Right cardiac atrium (tissue), 5 donors: ENCODE measurements at regions not wholly inside any gene's neighbourhood (a gene's known extent, or its start where the extent isn't known, plus 50 kb on each side); places are given as distances from the start of the nearest gene placed in this dataset.
A peak's percentile ranks its signal among the peaks of the same experiment; 100 is the strongest.

Experiments used
- ATAC-seq, 2 donors: fragments of 200-7000 bp; cut with Tn5 transposase; one replicate each; pipeline versions ENCODE4 v1.8.0 to v1.9.1; 2020; ENCODE audit warnings: moderate library complexity in 2 of 2, mild to moderate bottlenecking in 1 of 2
- DNase-seq, 3 donors: peaks; one replicate each; pipeline ENCODE4 v3.0.0-alpha.2; 2020
- H3K27ac ChIP-seq: one replicate; pipeline ENCODE4 v1.5.1; 2013; ENCODE audit warnings: mild to moderate bottlenecking, low read length, control low read depth, moderate library complexity
- H3K27me3 ChIP-seq: one replicate; pipeline ENCODE4 v1.6.1; 2013; ENCODE audit not compliant: control insufficient read depth, insufficient read depth
- H3K4me1 ChIP-seq: one replicate; pipeline ENCODE4 v1.6.1; 2013; ENCODE audit warnings: low read length; ENCODE audit not compliant: control insufficient read depth, insufficient read depth
- H3K4me3 ChIP-seq: one replicate; pipeline ENCODE4 v1.5.1; 2013; ENCODE audit warnings: low read length, control low read depth
- H3K9me3 ChIP-seq: one replicate; pipeline ENCODE4 v1.6.1; 2013; ENCODE audit warnings: low read length; ENCODE audit not compliant: control insufficient read depth
- whole genome bisulfite sequencing: extraction: QIAGEN DNeasy Blood & Tissue Kit; methylation state at CpG from one replicate; pipeline ENCODE4 v1.1.7; 2013; 5-methylcytosine and 5-hydroxymethylcytosine counted together
- intact Hi-C, 4 donors: fragments of 100-400 bp; cut with DNase I; formaldehyde crosslinking; loops; one replicate each; pipeline versions ENCODE4 v1.11.0 to v1.14.0; 2022 to 2023
- donor health status: healthy with polysubstance abuse.
- donor health status: DM: no; HTN: yes; CAD: no.
- donor health status: DM: no; HTN: no; CAD: no.
- donor health status: DM: no; HTN: yes; CAD: no; lungs with severe emphysema.
- donor health status: DM: yes; HTN: yes; CAD: no.

GRCh38 chr2:150644298-150645067 lies 157.0 kb upstream of the RND3 start:
- intact Hi-C loops, result no loop called here
- no peaks in the 10 kb centered on the region for H3K27me3 ChIP-seq
- peak; percentile 83 to 86 for ATAC-seq
- H3K4me1 ChIP-seq, result no peaks in the 10 kb centered on the region
- no peak overlapping the region for H3K4me3 ChIP-seq
- DNase-seq, result peak in 2 of 3 donors; percentile 31 to 53
- 44% methylated on average over 5 of the region's 5 CpGs for WGBS
- no peaks in the 10 kb centered on the region for H3K9me3 ChIP-seq
- H3K27ac ChIP-seq, result no peak overlapping the region

- Histone ChIP-seq H3K27me3 (no peaks in the 10 kb centered on the region), H3K9me3 (no peaks in the 10 kb centered on the region), H3K27ac (no peak overlapping the region), H3K4me1 (no peaks in the 10 kb centered on the region), H3K4me3 (no peak overlapping the region)
- ATAC-seq (no peak), DNase-seq (no peak)
- WGBS, result 70% methylated on average over 10 of the region's 10 CpGs
- intact Hi-C loops, result no loop called here
Measured at GRCh38 chr2:150643114-150643725, 155.8 kb upstream of the RND3 start.

GRCh38 chr2:150640039-150640438 lies 152.6 kb upstream of the RND3 start:
- DNase-seq (no peak), ATAC-seq (peak; percentile 28 to 68)
- Histone ChIP-seq H3K4me3 (peak overlapping the region; percentile 23), H3K27me3 (no peaks in the 10 kb centered on the region), H3K27ac (peak overlapping the region; percentile 12), H3K9me3 (no peaks in the 10 kb centered on the region), H3K4me1 (no peaks in the 10 kb centered on the region)
- intact Hi-C loops, result no loop called here
- WGBS, result 32% methylated on average over 4 of the region's 4 CpGs

GRCh38 chr2:150639383-150639782 lies 151.9 kb upstream of the RND3 start:
- no peak overlapping the region for H3K4me3 ChIP-seq
- no peaks in the 10 kb centered on the region for H3K27me3 ChIP-seq
- 36% methylated on average over 3 of the region's 3 CpGs for WGBS
- no peak overlapping the region for H3K27ac ChIP-seq
- H3K9me3 ChIP-seq, result no peaks in the 10 kb centered on the region
- no peak for ATAC-seq
- DNase-seq, result no peak
- intact Hi-C loops, result no loop called here
- H3K4me1 ChIP-seq, result no peaks in the 10 kb centered on the region

GRCh38 chr2:150631236-150631821 lies 143.9 kb upstream of the RND3 start:
- DNase-seq (no peak), ATAC-seq (no peak)
- no peaks in the 10 kb centered on the region for H3K27me3 ChIP-seq
- WGBS, result 32% methylated on average over 2 of the region's 2 CpGs
- intact Hi-C loops, result no loop called here
- no peaks in the 10 kb centered on the region for H3K4me1 ChIP-seq
- H3K9me3 ChIP-seq, result no peaks in the 10 kb centered on the region
- H3K4me3 ChIP-seq, result no peak overlapping the region
- no peak overlapping the region for H3K27ac ChIP-seq

- H3K27ac ChIP-seq, result no peak overlapping the region
- ATAC-seq, result peak in 1 of 2 donors; percentile 67
- 69% methylated on average over 3 of the region's 3 CpGs for WGBS
- no peak overlapping the region for H3K4me3 ChIP-seq
- DNase-seq, result no peak
- H3K4me1 ChIP-seq, result no peaks in the 10 kb centered on the region
- H3K27me3 ChIP-seq, result no peaks in the 10 kb centered on the region
- intact Hi-C loops, result no loop called here
- H3K9me3 ChIP-seq, result no peaks in the 10 kb centered on the region
Measured at GRCh38 chr2:150630587-150631235, 143.2 kb upstream of the RND3 start.

GRCh38 chr2:150627526-150627925 lies 140.1 kb upstream of the RND3 start:
- Histone ChIP-seq H3K9me3 (no peaks in the 10 kb centered on the region), H3K27ac (no peak overlapping the region), H3K4me3 (no peak overlapping the region), H3K27me3 (no peaks in the 10 kb centered on the region), H3K4me1 (peaks cover 5% of the 10 kb centered on the region)
- intact Hi-C loops, result no loop called here
- ATAC-seq (no peak), DNase-seq (no peak)

GRCh38 chr2:150626934-150627411 lies 139.5 kb upstream of the RND3 start:
- H3K4me1 ChIP-seq, result peaks cover 5% of the 10 kb centered on the region
- intact Hi-C loops, result no loop called here
- ATAC-seq (no peak), DNase-seq (no peak)
- no peaks in the 10 kb centered on the region for H3K27me3 ChIP-seq
- no peak overlapping the region for H3K4me3 ChIP-seq
- 58% methylated on average over 1 of the region's 1 CpG for WGBS
- no peak overlapping the region for H3K27ac ChIP-seq
- H3K9me3 ChIP-seq, result no peaks in the 10 kb centered on the region

GRCh38 chr2:150625741-150626140 lies 138.3 kb upstream of the RND3 start:
- intact Hi-C loops, result no loop called here
- no peak for ATAC-seq

GRCh38 chr2:150625303-150625702 lies 137.8 kb upstream of the RND3 start:
- ATAC-seq (peak; percentile 52 to 62), DNase-seq (no peak)
- no peaks in the 10 kb centered on the region for H3K9me3 ChIP-seq
- no peak overlapping the region for H3K4me3 ChIP-seq
- H3K27ac ChIP-seq, result no peak overlapping the region
- no peaks in the 10 kb centered on the region for H3K27me3 ChIP-seq
- H3K4me1 ChIP-seq, result peaks cover 9% of the 10 kb centered on the region
- intact Hi-C loops, result no loop called here

More at GRCh38 chr2:150625741-150626140, 138.3 kb upstream of the RND3 start:
- WGBS, result 89% methylated on average over 2 of the region's 2 CpGs
- H3K9me3 ChIP-seq, result no peaks in the 10 kb centered on the region
- no peak overlapping the region for H3K4me3 ChIP-seq
- no peak for DNase-seq
- H3K27me3 ChIP-seq, result no peaks in the 10 kb centered on the region
- H3K27ac ChIP-seq, result no peak overlapping the region
- H3K4me1 ChIP-seq, result peaks cover 9% of the 10 kb centered on the region

GRCh38 chr2:150624001-150624401 lies 136.5 kb upstream of the RND3 start:
- intact Hi-C loops, result no loop called here

More at GRCh38 chr2:150624001-150624401, 136.5 kb upstream of the RND3 start:
- 52% methylated on average over 5 of the region's 5 CpGs for WGBS
- Histone ChIP-seq H3K27ac (no peak overlapping the region), H3K9me3 (no peaks in the 10 kb centered on the region), H3K4me3 (no peak overlapping the region), H3K27me3 (no peaks in the 10 kb centered on the region), H3K4me1 (peaks cover 9% of the 10 kb centered on the region)
- DNase-seq (no peak), ATAC-seq (no peak)
